GM10266 (cell line): ENCODE measurements at regions not wholly inside any gene's neighbourhood (a gene's known extent, or its start where the extent isn't known, plus 50 kb on each side); places are given as distances from the start of the nearest gene placed in this dataset.
A peak's percentile ranks its signal among the peaks of the same experiment; 100 is the strongest.

ENCODE experiments used
- DNase-seq: peaks from one replicate; pipeline ENCODE4 v3.0.0; 2012; ENCODE audit errors: extremely low spot score
- TF ChIP-seq, protein P1 (sequence below): IDR thresholded peaks from 2 replicates; pipeline ENCODE4 v1.5.1; 2012; ENCODE audit warnings: mild to moderate bottlenecking, low read depth; ENCODE audit not compliant: control insufficient read depth, insufficient read depth; ENCODE audit errors: missing control alignments

DNA sequence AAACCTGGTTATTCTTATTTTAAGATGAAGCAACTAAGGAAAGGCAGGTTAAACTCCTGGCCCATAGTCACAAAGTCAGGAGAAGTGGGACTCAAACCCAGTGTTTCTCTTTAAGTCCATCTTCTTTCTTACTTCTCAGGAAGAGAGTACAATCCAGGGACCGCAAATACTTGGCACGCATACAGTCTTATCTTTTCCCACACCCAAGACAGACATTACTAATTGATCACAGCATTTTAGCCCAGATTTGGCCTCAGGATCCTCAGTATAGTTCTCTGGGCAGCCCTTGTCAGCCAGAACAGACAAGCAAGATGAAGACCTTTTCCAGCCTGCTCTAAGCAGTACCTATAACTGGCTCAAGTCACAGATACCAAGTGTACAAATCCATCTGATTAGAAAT, 125.5 kb upstream of the RAI14 start:
- TF ChIP-seq, protein P1, sequence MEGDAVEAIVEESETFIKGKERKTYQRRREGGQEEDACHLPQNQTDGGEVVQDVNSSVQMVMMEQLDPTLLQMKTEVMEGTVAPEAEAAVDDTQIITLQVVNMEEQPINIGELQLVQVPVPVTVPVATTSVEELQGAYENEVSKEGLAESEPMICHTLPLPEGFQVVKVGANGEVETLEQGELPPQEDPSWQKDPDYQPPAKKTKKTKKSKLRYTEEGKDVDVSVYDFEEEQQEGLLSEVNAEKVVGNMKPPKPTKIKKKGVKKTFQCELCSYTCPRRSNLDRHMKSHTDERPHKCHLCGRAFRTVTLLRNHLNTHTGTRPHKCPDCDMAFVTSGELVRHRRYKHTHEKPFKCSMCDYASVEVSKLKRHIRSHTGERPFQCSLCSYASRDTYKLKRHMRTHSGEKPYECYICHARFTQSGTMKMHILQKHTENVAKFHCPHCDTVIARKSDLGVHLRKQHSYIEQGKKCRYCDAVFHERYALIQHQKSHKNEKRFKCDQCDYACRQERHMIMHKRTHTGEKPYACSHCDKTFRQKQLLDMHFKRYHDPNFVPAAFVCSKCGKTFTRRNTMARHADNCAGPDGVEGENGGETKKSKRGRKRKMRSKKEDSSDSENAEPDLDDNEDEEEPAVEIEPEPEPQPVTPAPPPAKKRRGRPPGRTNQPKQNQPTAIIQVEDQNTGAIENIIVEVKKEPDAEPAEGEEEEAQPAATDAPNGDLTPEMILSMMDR: no peak
- no peak for DNase-seq

DNA sequence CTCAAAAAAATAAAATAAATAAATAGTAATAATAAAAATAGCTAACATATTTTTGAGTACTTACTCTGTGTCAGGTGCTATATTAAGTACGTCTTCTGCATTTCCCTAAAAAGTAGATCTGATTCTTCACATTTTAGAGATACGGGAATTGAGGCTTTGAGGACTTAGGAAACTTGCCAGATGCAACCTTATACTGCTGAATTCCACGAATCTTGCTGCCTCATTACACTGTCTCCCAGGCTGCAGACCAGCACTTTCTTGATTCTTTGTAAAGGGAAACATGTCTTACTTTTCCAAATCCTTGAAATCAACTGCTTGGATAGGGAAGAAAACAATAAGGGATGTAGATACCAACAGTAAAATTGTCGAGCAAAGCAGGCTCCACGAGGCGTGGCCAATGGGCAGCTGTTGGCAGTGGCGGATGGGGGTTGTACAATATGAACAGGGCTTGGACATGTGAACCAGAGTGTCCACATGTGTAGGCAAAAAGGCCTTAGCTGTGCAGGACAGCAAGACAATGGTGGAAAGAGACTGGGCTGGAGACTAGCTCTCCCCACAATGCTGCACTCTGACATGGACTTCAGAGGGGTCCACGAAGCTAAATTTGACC, 124.3 kb upstream of the RAI14 start:
- TF ChIP-seq, protein P1: no peak

DNA sequence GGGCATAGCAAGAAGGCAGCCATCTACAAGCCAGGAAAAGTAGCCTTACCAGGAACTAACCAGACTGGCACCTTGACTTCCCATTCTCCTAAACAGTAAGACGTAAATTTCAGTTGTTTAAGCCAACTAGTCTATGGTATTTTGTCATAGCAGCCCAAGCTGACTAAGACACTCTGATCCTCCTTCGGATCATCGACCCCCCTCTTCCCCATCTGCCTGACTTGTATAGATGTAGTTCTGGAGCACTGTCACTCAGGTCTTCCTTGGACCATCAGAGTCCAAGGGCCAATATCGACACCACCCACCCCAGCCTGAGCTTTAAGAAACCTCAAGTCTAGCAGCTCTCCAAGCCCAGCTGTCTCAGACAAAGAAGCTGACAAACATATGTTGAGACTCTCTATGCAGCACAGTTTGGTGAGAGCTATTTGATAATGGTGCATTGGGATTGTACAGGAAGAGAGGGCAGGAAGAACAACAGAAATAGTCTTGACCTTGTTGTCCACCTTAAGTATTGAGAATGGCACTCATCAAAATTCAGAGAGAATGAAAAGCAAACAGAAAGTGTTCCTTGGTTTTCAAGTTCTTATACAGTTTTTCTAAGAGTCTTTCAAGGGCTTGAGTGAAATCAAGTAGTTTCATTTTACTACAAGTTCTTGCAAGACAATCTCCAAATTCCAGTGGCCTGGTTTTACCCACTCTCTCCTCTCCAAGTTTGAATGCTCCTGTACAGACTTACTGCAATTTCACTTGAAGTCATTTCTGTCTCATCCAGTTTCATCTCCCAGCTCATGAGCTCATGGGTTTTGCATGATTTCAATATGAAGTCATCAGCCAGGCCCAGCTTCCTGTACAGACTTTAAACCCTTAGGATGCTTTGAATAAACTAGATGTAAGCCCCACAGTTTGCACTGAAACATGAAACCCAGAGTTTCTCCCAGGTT, 122.3 kb upstream of the RAI14 start:
- peak; percentile 17 for DNase-seq
- TF ChIP-seq, protein P1: no peak

More for the DNA sequence above, 124.3 kb upstream of the RAI14 start:
- DNase-seq: no peak

DNA sequence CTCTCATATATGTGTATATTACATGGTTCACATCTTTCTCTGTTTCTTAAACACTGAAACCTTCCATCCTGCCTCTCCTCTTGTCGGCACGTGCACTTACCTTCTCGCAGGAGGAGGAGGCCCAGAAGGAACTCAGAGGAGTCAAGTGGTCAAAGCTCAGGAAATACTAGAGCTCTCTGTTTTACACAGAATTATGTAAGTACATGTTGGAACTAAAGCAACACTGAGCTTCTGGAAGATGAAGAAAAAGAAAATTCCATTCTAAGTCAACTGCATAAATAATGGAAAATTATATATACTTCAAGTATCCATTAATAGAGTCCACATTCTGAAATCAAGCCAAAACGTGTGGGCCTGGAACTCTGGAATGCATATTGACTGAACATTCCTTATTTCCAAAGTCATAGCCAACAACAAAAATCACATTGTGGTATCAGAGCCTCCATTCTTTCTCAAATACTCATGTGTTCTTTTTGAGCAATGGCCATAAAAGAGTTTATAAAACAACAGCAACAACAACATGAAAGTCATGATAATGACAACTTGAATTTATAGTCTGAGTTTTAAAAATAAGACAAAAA, 121.5 kb upstream of the RAI14 start:
- no peak for DNase-seq
- TF ChIP-seq, protein P1: no peak

DNA sequence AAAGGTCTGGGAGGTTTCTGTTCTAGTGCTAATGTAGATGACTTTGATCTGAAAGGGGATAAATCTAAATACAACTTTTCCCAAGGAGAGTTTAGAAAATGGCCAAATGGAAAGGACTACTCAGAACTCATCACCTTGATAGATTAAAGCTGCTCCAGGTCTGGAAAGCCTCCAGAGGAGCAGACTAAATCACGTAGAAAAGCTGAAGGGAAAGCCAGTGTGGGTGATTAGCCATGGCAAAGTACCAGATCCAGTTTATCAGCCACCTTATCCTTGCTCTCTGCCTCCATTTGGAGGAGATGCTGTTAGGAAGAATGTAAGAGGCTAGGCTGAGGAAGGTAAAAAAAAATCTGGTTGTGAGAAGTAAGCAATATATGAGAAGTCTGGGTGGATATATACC, 120.7 kb upstream of the RAI14 start:
- DNase-seq: no peak
- TF ChIP-seq, protein P1: no peak

DNA sequence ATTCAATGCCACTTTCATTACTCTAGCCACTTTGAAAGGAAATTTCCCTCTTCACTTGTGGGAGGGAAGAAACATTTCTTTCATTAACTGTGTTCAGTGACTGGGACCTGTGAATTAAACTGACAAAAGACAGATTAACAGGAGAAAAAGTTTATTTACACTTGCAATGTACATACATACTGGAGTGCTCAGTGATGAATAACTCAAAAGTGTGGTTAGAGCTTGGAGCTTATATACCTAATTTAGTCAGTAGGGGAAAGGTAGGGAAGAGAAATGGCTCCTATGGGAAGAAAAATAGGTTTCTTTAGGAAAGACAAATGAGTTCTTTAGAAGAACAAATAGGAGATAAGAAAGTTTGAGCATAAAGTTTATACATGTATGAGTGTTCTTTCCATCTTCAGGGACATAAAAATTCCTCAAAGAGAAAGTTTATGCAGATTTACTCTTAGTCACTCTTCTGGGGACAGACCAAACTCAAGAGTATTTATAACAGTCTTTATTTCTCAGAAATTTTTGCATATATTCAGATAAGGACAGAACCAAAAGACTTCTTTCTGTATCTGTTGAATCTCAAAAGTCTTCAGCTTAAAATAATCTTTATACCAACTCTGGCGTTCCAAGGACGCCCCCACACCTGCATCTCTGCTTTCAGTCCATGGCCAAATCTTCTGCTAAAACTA, 120.0 kb upstream of the RAI14 start:
- no peak for DNase-seq
- TF ChIP-seq, protein P1: no peak
